ENCODE measurements at regions not wholly inside any gene's neighbourhood (a gene's known extent, or its start where the extent isn't known, plus 50 kb on each side); places are given as distances from the start of the nearest gene placed in this dataset.

DNA sequence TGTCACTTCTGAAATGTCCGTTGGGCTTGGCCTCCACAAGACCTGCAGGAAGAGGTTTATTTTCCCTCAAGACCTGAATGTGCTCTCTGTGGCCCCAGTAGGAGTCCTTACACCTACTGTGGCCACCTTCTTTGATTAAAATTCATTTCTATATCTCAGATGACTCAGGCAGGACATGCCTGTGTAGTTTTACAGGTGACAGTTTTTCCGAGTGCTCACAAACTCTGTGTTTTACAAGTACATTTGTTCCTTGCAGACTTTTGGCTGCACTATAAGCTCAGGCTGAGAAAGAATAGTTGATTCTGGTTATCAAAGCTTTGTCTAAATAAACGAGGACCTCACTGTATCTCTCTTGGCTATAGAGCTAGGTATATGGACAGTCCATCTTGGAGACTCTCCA lies 257.1 kb downstream of the MAP2K4 start:
- no peaks in the 10 kb centered on the region for H3K36me3 ChIP-seq (ENCODE audit: insufficient read depth, low read length, poor library complexity, severe bottlenecking)
- H3K4me3 ChIP-seq (ENCODE audit: low read depth, low read length, poor library complexity, severe bottlenecking), result no peak overlapping the region
- no peak overlapping the region for H3K27ac ChIP-seq (ENCODE audit: low read depth, low read length, poor library complexity, severe bottlenecking)
- no peaks in the 10 kb centered on the region for H3K9me3 ChIP-seq (ENCODE audit: low read depth, low read length, poor library complexity, severe bottlenecking)
- H3K4me1 ChIP-seq (ENCODE audit: insufficient read depth, low read length, poor library complexity, severe bottlenecking), result no peaks in the 10 kb centered on the region
- TF ChIP-seq CTCF (conservative IDR thresholded peaks at IDR 0.05; ENCODE audit: low read depth, low read length) (no peak), EZH2 (IDR thresholded peaks at IDR 0.05; ENCODE audit: borderline replicate concordance, low read depth, low read length, poor library complexity, severe bottlenecking) (no peak)
- no TSS peak for BruUV-seq (replicated peaks)
- ChIA-PET POLR2A (ENCODE audit: low non-redundant PET) (no interaction called here), CTCF (no interaction called here)
- intact Hi-C loops (cut with micrococcal nuclease; ENCODE audit: unreplicated experiment), result no loop called here
- peaks cover 4% of the 10 kb centered on the region for H3K27me3 ChIP-seq (replicated peaks; ENCODE audit: insufficient read depth, low read depth, low read length, poor library complexity)
- no peak for DNase-seq (ENCODE audit: low spot score)

DNA sequence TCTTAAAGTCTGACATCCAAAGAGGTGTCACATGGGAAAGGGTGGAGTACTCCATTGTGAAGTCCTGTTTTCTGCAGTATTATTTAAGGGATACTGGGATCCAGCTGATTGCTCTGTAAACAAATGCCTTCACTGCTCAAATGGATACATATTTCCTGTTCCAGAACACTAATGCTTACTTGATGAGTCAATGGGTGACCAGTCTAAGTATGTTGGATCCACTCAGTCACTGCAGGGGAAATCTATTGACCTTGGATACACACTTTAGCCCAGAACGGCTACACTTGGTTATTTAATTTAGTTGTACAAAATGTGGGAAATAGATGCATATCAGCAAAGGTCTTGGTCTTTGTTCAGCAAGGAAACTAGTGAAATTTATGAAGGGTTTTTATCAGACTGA lies 261.4 kb downstream of the MAP2K4 start:
- intact Hi-C loops (cut with micrococcal nuclease; ENCODE audit: unreplicated experiment), result no loop called here
- POLR2A ChIA-PET (ENCODE audit: low non-redundant PET), result no interaction called here
- Histone ChIP-seq H3K9me3 (ENCODE audit: low read depth, low read length, poor library complexity, severe bottlenecking) (no peaks in the 10 kb centered on the region), H3K4me3 (ENCODE audit: low read depth, low read length, poor library complexity, severe bottlenecking) (no peak overlapping the region), H3K4me1 (ENCODE audit: insufficient read depth, low read length, poor library complexity, severe bottlenecking) (no peaks in the 10 kb centered on the region), H3K36me3 (ENCODE audit: insufficient read depth, low read length, poor library complexity, severe bottlenecking) (no peaks in the 10 kb centered on the region), H3K27me3 (replicated peaks; ENCODE audit: insufficient read depth, low read depth, low read length, poor library complexity) (peaks cover 17% of the 10 kb centered on the region), H3K27ac (ENCODE audit: low read depth, low read length, poor library complexity, severe bottlenecking) (no peak overlapping the region)
- no peak for DNase-seq (ENCODE audit: low spot score)
- TF ChIP-seq CTCF (conservative IDR thresholded peaks at IDR 0.05; ENCODE audit: low read depth, low read length) (no peak), EZH2 (IDR thresholded peaks at IDR 0.05; ENCODE audit: borderline replicate concordance, low read depth, low read length, poor library complexity, severe bottlenecking) (no peak)
- BruUV-seq (replicated peaks), result no TSS peak
- CTCF ChIA-PET, result no interaction called here

DNA sequence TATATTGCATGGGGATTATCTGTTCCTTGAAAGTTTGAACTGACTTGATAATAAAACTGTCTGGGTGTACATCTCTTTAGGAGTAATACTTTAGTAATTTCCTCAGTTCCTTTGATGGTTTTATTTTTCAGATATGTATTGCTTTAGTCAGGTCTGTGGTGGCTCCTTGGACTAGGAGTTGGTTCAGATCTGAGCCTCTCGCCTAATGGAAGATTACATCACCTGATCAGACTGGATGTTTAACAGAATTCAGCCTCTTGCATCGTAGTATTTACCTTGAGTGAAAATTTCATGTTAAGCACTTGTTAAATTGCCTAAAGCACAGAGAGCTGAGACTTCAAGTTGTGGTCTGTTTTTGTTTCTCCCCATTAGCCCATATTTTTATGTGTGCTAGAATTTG lies 267.3 kb downstream of the MAP2K4 start:
- DNase-seq (ENCODE audit: low spot score), result no peak
- CTCF ChIA-PET, result no interaction called here
- BruUV-seq (replicated peaks), result no TSS peak

More for the DNA sequence above, 267.3 kb downstream of the MAP2K4 start:
- no peak overlapping the region for H3K4me3 ChIP-seq (ENCODE audit: low read depth, low read length, poor library complexity, severe bottlenecking)
- H3K27ac ChIP-seq (ENCODE audit: low read depth, low read length, poor library complexity, severe bottlenecking), result no peak overlapping the region
- intact Hi-C loops (cut with micrococcal nuclease; ENCODE audit: unreplicated experiment), result no loop called here
- TF ChIP-seq EZH2 (IDR thresholded peaks at IDR 0.05; ENCODE audit: borderline replicate concordance, low read depth, low read length, poor library complexity, severe bottlenecking) (no peak), CTCF (conservative IDR thresholded peaks at IDR 0.05; ENCODE audit: low read depth, low read length) (no peak)
- H3K4me1 ChIP-seq (ENCODE audit: insufficient read depth, low read length, poor library complexity, severe bottlenecking), result no peaks in the 10 kb centered on the region
- H3K9me3 ChIP-seq (ENCODE audit: low read depth, low read length, poor library complexity, severe bottlenecking), result no peaks in the 10 kb centered on the region
- H3K36me3 ChIP-seq (ENCODE audit: insufficient read depth, low read length, poor library complexity, severe bottlenecking), result no peaks in the 10 kb centered on the region
- H3K27me3 ChIP-seq (replicated peaks; ENCODE audit: insufficient read depth, low read depth, low read length, poor library complexity), result peaks cover 13% of the 10 kb centered on the region
- POLR2A ChIA-PET (ENCODE audit: low non-redundant PET), result no interaction called here
